WERI-Rb-1 (cell line): ENCODE measurements at regions not wholly inside any gene's neighbourhood (a gene's known extent, or its start where the extent isn't known, plus 50 kb on each side); places are given as distances from the start of the nearest gene placed in this dataset.

Experiments
- DNase-seq: peaks from one replicate; pipeline ENCODE4 v3.0.0-alpha.2; 2020
- H3K27ac ChIP-seq: fragments of 250-450 bp; sonication (Bioruptor Pico); 2 replicates; pipeline ENCODE4 v1.5.1; 2020; ENCODE audit warnings: mild to moderate bottlenecking, moderate library complexity
- H3K27me3 ChIP-seq: fragments of 250-450 bp; sonication (Bioruptor Pico); 2 replicates; pipeline ENCODE4 v1.5.1; 2021; ENCODE audit warnings: mild to moderate bottlenecking, low read depth, moderate library complexity; ENCODE audit not compliant: insufficient read depth, severe bottlenecking
- H3K36me3 ChIP-seq: fragments of 250-450 bp; sonication (Bioruptor Pico); 2 replicates; pipeline ENCODE4 v1.5.1; 2020; ENCODE audit warnings: mild to moderate bottlenecking, moderate library complexity
- H3K4me3 ChIP-seq: 2 replicates; pipeline ENCODE4 v1.5.1; 2011; ENCODE audit warnings: low read depth, mild to moderate bottlenecking, control low read depth, low read length
- H3K9me3 ChIP-seq: fragments of 250-450 bp; sonication (Bioruptor Pico); 2 replicates; pipeline ENCODE4 v1.5.1; 2021; ENCODE audit warnings: mild to moderate bottlenecking, moderate library complexity; ENCODE audit not compliant: severe bottlenecking
- TF ChIP-seq, protein P1 (sequence below): IDR thresholded peaks from 2 replicates; pipeline ENCODE4 v1.5.1; 2011; ENCODE audit warnings: low read depth, mild to moderate bottlenecking, control low read depth, inconsistent platforms, low read length

GRCh38 chr4:156497486-156497885 lies 474.1 kb downstream of the PDGFC start:
- peak overlapping the region; percentile 61 for H3K27ac ChIP-seq
- TF ChIP-seq, protein P1, sequence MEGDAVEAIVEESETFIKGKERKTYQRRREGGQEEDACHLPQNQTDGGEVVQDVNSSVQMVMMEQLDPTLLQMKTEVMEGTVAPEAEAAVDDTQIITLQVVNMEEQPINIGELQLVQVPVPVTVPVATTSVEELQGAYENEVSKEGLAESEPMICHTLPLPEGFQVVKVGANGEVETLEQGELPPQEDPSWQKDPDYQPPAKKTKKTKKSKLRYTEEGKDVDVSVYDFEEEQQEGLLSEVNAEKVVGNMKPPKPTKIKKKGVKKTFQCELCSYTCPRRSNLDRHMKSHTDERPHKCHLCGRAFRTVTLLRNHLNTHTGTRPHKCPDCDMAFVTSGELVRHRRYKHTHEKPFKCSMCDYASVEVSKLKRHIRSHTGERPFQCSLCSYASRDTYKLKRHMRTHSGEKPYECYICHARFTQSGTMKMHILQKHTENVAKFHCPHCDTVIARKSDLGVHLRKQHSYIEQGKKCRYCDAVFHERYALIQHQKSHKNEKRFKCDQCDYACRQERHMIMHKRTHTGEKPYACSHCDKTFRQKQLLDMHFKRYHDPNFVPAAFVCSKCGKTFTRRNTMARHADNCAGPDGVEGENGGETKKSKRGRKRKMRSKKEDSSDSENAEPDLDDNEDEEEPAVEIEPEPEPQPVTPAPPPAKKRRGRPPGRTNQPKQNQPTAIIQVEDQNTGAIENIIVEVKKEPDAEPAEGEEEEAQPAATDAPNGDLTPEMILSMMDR, result no peak
- no peaks in the 10 kb centered on the region for H3K9me3 ChIP-seq
- no peaks in the 10 kb centered on the region for H3K36me3 ChIP-seq
- DNase-seq, result peak; percentile 84
- no peaks in the 10 kb centered on the region for H3K27me3 ChIP-seq
- no peak overlapping the region for H3K4me3 ChIP-seq

- Histone ChIP-seq H3K27ac (peak overlapping the region; percentile 61), H3K36me3 (no peaks in the 10 kb centered on the region), H3K9me3 (no peaks in the 10 kb centered on the region), H3K4me3 (no peak overlapping the region), H3K27me3 (no peaks in the 10 kb centered on the region)
- TF ChIP-seq, protein P1, result no peak
- no peak for DNase-seq
Measured at GRCh38 chr4:156496797-156497196, 474.8 kb downstream of the PDGFC start.

DNA sequence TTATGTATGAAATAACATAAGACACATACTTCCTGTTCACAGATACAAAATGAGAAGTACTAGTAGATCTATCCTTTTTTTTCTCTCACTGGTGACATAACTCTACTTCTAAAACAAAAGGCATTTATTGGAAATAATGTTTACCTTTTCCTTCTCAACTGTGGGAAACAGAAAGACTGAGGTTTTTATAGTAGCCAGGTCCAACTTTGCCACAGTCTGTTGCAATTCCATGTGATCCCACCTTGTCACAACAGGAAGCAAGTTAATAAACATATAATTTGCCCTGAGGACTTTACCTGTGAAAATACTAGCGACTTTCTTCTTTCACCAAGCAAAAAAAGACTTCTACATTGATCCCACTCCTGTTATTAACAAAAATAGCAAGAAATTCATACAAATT lies 475.8 kb downstream of the PDGFC start:
- Histone ChIP-seq H3K27me3 (no peaks in the 10 kb centered on the region), H3K4me3 (no peak overlapping the region), H3K9me3 (no peaks in the 10 kb centered on the region), H3K36me3 (no peaks in the 10 kb centered on the region), H3K27ac (no peak overlapping the region)
- no peak for DNase-seq
- TF ChIP-seq, protein P1, result no peak

- DNase-seq, result no peak
- TF ChIP-seq, protein P1, result no peak
- no peak overlapping the region for H3K27ac ChIP-seq
Measured at GRCh38 chr4:156495091-156495490, 476.5 kb downstream of the PDGFC start.

DNA sequence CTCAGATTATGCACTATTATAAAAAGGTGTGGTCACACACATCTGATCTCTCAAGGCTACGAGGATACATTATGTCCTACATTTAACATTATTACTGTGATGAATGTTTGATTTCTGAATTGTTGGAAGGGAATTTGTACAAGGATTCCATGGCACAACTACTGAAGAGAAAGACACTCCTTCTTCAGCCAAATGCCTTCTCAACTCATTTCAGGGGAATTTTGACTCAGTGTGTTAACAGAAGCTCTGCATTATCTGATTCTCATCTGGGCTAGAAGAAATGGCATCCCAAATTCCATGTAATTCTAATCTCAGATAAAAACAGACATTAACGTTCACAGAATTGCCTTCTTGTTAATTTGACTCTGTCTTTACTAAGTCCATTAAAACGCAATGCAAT lies 477.7 kb downstream of the PDGFC start:
- TF ChIP-seq, protein P1, result no peak
- Histone ChIP-seq H3K27ac (no peak overlapping the region), H3K36me3 (no peaks in the 10 kb centered on the region), H3K4me3 (no peak overlapping the region), H3K27me3 (no peaks in the 10 kb centered on the region), H3K9me3 (no peaks in the 10 kb centered on the region)
- no peak for DNase-seq

More at GRCh38 chr4:156495091-156495490, 476.5 kb downstream of the PDGFC start:
- Histone ChIP-seq H3K9me3 (no peaks in the 10 kb centered on the region), H3K27me3 (no peaks in the 10 kb centered on the region), H3K4me3 (no peak overlapping the region), H3K36me3 (no peaks in the 10 kb centered on the region)

DNA sequence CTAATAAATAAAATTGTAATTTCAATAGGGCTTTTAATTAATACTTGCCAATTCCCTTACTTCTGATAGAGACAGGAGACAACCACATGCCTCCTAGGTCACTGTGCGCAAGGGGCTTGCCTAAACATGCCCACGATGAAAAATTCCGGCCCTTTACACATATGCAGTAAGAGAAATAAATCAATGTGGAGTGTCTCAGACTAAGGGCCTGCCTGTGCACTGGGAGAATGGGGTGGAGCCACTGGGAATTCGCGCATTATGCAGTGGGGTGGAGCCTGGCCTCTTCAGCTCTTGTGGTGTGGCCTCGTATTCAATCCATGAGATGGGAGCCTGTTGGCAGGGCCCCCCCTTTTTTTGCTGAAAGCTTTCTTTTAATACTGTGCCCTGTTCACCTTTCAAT lies 484.5 kb downstream of the PDGFC start:
- H3K27me3 ChIP-seq, result no peaks in the 10 kb centered on the region
- no peaks in the 10 kb centered on the region for H3K36me3 ChIP-seq
- no peak overlapping the region for H3K27ac ChIP-seq
- DNase-seq, result no peak
- no peak overlapping the region for H3K4me3 ChIP-seq
- H3K9me3 ChIP-seq, result peaks cover 7% of the 10 kb centered on the region
- TF ChIP-seq, protein P1, result no peak
